ENCODE measurements at regions not wholly inside any gene's neighbourhood (a gene's known extent, or its start where the extent isn't known, plus 50 kb on each side); places are given as distances from the start of the nearest gene placed in this dataset.

DNA sequence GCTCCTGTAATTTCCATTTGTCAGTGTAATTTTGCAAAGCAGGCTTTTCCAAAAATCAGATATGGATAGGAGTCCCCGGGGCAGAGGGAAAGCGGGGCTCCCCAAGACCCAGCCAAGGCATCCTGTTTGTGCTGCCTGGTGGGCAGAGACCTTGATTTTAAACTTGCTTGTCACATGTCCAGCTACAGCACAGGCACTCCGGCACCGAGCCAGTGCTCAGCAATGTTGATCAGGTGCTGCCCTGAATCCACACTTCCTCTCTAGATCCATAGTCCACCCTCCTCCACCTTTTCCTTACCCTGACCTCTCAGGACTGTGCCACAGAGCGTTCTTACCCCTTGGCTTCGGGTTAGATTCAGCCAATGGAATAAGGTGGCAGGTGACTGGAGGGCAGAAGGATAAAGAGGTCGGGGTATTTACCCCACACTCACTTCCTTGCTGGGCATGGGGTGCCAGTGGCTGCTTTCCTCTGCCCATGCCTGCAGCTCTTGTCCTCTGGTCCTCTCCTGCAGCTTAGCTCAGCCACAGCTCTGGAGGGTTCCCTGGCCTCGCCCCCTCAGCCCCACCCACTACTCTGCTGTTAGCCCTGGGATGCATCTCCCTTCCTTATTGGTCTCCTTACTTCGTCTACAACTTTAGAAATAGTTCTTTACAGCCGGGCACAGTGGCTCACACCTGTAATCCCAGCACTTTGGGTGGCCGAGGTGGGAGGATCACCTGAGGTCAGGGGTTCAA is 80.1 kb downstream of the IRF2BPL start:
- TF ChIP-seq ZFX (IDR thresholded peaks at IDR 0.05; ENCODE audit: borderline replicate concordance), result no peak
- TF ChIP-seq, protein P1, sequence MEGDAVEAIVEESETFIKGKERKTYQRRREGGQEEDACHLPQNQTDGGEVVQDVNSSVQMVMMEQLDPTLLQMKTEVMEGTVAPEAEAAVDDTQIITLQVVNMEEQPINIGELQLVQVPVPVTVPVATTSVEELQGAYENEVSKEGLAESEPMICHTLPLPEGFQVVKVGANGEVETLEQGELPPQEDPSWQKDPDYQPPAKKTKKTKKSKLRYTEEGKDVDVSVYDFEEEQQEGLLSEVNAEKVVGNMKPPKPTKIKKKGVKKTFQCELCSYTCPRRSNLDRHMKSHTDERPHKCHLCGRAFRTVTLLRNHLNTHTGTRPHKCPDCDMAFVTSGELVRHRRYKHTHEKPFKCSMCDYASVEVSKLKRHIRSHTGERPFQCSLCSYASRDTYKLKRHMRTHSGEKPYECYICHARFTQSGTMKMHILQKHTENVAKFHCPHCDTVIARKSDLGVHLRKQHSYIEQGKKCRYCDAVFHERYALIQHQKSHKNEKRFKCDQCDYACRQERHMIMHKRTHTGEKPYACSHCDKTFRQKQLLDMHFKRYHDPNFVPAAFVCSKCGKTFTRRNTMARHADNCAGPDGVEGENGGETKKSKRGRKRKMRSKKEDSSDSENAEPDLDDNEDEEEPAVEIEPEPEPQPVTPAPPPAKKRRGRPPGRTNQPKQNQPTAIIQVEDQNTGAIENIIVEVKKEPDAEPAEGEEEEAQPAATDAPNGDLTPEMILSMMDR (IDR thresholded peaks at IDR 0.05), result no peak
- H3K27ac ChIP-seq, result no peak overlapping the region

DNA sequence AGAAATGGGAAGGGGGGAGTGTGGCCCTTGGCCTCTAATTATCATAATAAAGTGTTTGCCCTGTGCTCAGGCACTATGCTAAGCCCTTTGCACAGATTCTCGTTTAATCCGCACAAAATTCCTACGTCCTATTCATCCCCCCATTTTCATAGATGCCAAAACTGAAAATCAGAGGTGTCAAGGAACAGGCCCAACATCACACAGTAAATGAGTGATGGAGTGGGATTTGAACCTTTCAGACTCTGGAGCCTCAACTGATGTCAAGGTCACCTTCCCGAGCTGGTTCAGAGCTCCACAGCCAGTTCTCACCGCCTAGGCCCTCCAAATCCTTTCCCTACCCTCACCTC is 80.7 kb downstream of the IRF2BPL start:
- TF ChIP-seq, protein P1 (IDR thresholded peaks at IDR 0.05), result no peak
- TF ChIP-seq ZFX (IDR thresholded peaks at IDR 0.05; ENCODE audit: borderline replicate concordance), result no peak
- no peak overlapping the region for H3K27ac ChIP-seq

DNA sequence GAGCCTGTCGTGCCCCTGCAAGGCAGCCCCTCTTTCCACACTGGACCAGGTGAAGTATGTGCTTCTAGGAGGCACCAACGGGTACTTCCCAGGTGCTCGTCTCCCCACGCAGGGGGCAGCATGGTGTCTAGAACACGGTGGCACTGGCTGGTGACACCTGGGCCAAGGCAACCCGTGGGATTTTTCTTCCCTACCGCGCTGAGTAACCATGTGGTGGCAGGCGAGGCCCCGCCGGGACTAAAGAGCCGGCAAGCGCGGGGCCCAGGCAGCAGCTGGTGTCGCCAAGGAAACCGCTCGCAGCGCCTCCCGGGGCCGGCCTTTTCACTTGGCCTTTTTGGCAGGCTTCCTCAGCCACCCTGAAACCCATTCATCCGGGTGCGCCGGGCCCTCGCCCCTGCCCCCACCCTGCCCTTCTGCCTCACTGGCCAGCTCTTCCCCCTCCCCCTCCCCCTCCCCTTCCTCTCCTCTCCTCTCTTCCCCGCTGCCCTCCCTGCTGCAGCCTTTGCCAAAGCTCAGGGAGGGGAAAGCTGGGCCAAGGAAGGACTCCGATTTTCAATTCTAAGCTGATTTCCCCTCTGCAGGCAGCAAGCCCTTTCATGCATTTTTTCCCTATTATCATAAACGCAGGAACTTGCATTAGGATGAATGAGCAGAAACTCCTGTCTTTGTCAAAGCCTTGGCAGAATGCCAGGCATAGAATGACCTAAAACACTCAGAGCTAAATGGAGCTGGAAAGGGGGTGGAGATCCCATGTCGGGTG is 81.2 kb downstream of the IRF2BPL start:
- H3K27ac ChIP-seq, result no peak overlapping the region
- no peak for TF ChIP-seq ZFX (IDR thresholded peaks at IDR 0.05; ENCODE audit: borderline replicate concordance)
- TF ChIP-seq, protein P1 (IDR thresholded peaks at IDR 0.05), result peak; percentile 57

DNA sequence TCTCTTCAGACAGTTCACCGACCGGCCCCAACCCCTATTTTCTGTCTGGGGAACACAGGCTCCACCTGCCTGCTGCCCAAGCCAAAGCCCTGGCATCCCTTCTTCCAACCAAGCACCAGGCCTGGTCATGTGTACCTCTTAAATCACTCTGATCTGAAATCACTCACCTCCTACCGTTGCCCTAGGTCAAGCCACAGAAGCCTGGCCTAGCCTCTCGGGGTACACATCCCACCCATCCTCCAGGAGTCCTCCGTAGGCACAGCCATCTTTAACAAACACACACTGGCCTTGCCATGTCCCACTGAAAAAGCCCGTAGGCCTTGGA is 81.8 kb downstream of the IRF2BPL start:
- TF ChIP-seq ZFX (IDR thresholded peaks at IDR 0.05; ENCODE audit: borderline replicate concordance), result no peak
- TF ChIP-seq, protein P1 (IDR thresholded peaks at IDR 0.05), result no peak
- H3K27ac ChIP-seq, result no peak overlapping the region

DNA sequence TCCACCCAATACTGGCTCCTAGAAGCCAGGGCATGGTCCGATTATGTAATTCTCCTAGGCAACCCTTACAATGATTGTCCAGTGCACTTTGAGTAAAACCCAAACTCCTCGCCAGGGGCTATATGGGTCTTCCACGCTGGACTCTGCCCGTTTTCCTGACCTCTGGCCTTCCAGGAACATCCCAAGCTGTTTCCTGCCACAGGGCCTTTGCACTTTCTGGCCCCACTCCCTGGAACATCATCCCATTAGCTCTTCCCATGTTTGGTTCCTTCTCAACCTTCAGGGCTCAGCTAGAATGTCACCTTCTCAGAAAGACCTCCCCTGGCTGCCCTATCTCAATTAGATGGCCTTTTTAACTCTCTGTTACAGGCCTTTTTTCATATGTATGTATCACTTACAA is 85.4 kb downstream of the IRF2BPL start:
- H3K27ac ChIP-seq, result no peak overlapping the region

DNA sequence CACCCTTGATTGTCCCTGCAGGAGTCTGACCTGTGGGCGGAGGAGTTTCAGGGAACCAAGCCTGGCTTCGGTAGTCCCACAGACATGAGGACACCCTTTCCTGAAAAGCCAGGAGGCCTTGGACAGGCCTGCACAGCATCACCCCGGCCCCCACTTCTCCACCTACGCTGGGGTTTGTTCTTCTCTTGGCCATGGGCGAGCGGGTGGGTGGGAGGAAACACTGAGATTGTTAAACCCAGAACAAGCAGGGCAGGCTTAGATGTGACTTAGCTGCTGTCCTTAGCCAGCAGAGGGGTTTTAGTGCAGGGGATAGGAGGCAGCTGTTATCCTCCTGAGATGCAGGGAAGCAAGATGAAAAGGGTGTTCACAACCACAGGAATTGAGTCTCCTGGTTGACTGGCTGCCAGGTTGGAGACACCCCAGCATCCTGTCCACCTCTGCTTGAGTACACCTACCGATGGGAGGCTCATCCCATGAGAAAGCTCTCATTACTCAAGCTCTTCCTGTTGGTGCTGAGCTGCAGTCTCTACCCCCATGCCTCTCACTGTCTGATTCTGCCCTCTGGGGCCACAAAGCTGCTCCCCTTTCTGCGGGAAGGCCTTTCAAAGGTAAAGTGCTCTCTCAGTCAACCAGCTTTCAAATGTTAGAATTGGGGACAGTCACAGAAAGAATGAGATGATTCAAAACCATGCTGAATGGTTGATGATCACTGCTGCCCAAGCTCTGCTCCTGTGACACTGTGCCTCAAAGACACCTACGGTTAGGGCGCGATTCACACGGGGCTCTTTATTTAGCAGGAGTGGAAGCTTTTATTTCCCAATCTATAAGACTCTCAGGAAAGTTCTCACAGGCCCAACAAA is 86.3 kb downstream of the IRF2BPL start:
- TF ChIP-seq ZFX (IDR thresholded peaks at IDR 0.05; ENCODE audit: borderline replicate concordance), result no peak
- TF ChIP-seq, protein P1 (IDR thresholded peaks at IDR 0.05), result no peak
- no peak overlapping the region for H3K27ac ChIP-seq

More for the DNA sequence above, 85.4 kb downstream of the IRF2BPL start:
- TF ChIP-seq ZFX (IDR thresholded peaks at IDR 0.05; ENCODE audit: borderline replicate concordance), result no peak
- TF ChIP-seq, protein P1 (IDR thresholded peaks at IDR 0.05), result no peak
